Loucy (cell line): ENCODE measurements at regions not wholly inside any gene's neighbourhood (a gene's known extent, or its start where the extent isn't known, plus 50 kb on each side); places are given as distances from the start of the nearest gene placed in this dataset.

Source experiments
- H2AFZ ChIP-seq: fragments of 200-600 bp; sonication (generic); 2 replicates; pipeline ENCODE4 v1.6.0; 2016; ENCODE audit warnings: antibody characterized with exemption, mild to moderate bottlenecking, low read length, moderate library complexity
- H3F3A ChIP-seq: fragments of 200-600 bp; 2 replicates; pipeline ENCODE4 v1.6.0; 2016; ENCODE audit warnings: antibody characterized with exemption, low read depth, mild to moderate bottlenecking
- H3K27me3 ChIP-seq: fragments of 200-600 bp; sonication (generic); 2 replicates; pipeline ENCODE4 v1.6.1; 2014; ENCODE audit warnings: low read length, mild to moderate bottlenecking; ENCODE audit not compliant: insufficient read depth, poor library complexity, severe bottlenecking
- H3K36me3 ChIP-seq: fragments of 200-600 bp; sonication (generic); 2 replicates; pipeline ENCODE4 v1.6.1; 2016; ENCODE audit warnings: low read length; ENCODE audit not compliant: insufficient read depth
- H3K4me1 ChIP-seq: fragments of 200-600 bp; sonication (generic); 2 replicates; pipeline ENCODE4 v1.5.1; 2014; ENCODE audit warnings: low read length, mild to moderate bottlenecking; ENCODE audit not compliant: insufficient read depth, poor library complexity, severe bottlenecking
- H3K4me2 ChIP-seq: fragments of 200-600 bp; sonication (generic); 2 replicates; pipeline ENCODE4 v1.6.0; 2014; ENCODE audit warnings: antibody characterized with exemption, low read length, low read depth, mild to moderate bottlenecking; ENCODE audit not compliant: poor library complexity, severe bottlenecking
- H3K4me3 ChIP-seq: fragments of 200-600 bp; sonication (generic); 2 replicates; pipeline ENCODE4 v1.5.1; 2014; ENCODE audit warnings: low read length, mild to moderate bottlenecking, mixed read lengths; ENCODE audit not compliant: poor library complexity, severe bottlenecking
- H3K79me2 ChIP-seq: fragments of 200-600 bp; sonication (generic); 2 replicates; pipeline ENCODE4 v1.6.1; 2014; ENCODE audit warnings: low read length; ENCODE audit not compliant: insufficient read depth
- H3K9ac ChIP-seq: fragments of 200-600 bp; sonication (generic); 2 replicates; pipeline ENCODE4 v1.6.0; 2014; ENCODE audit warnings: mild to moderate bottlenecking, low read depth, low read length, moderate library complexity; ENCODE audit not compliant: poor library complexity, severe bottlenecking
- H3K9me2 ChIP-seq: fragments of 200-600 bp; sonication (generic); replicated peaks from 2 replicates; pipeline ENCODE4 v1.6.1; 2016; ENCODE audit warnings: low read depth, low read length, mixed read lengths
- H3K9me3 ChIP-seq: fragments of 200-600 bp; sonication (generic); 2 replicates; pipeline ENCODE4 v1.6.1; 2014; ENCODE audit warnings: mild to moderate bottlenecking, antibody characterized with exemption, low read length, low read depth; ENCODE audit not compliant: insufficient read depth
- H4K20me1 ChIP-seq: fragments of 200-600 bp; sonication (generic); 2 replicates; pipeline ENCODE4 v1.6.0; 2014; ENCODE audit warnings: antibody characterized with exemption, low read length, mild to moderate bottlenecking; ENCODE audit not compliant: insufficient read depth, poor library complexity, severe bottlenecking
- CTCF ChIP-seq: fragments of 200-600 bp; sonication (generic); conservative IDR thresholded peaks from 2 replicates; pipeline ENCODE4 v1.5.1; 2014; ENCODE audit warnings: mild to moderate bottlenecking, antibody characterized with exemption, low read length
- EZH2phosphoT487 ChIP-seq: fragments of 200-600 bp; IDR thresholded peaks from 2 replicates; pipeline ENCODE4 v1.6.1; 2018; ENCODE audit warnings: antibody characterized with exemption, mild to moderate bottlenecking, moderate library complexity, borderline replicate concordance

- Histone ChIP-seq H3K27me3 (peaks cover 3% of the 10 kb centered on the region), H3K9ac (no peak overlapping the region), H3K4me1 (no peaks in the 10 kb centered on the region), H2AFZ (no peak overlapping the region), H3F3A (no peaks in the 10 kb centered on the region), H3K9me2 (no peaks in the 10 kb centered on the region), H4K20me1 (no peaks in the 10 kb centered on the region), H3K9me3 (no peaks in the 10 kb centered on the region), H3K4me3 (no peak overlapping the region), H3K36me3 (no peaks in the 10 kb centered on the region), H3K79me2 (no peaks in the 10 kb centered on the region), H3K4me2 (no peak overlapping the region)
- no peak for TF ChIP-seq CTCF
- no peak for TF ChIP-seq EZH2phosphoT487
Measured at GRCh38 chr2:175824243-175824642, 177.8 kb downstream of the LNPK start.

GRCh38 chr2:175823707-175824073 lies 178.4 kb downstream of the LNPK start:
- no peaks in the 10 kb centered on the region for H3K9me2 ChIP-seq

DNA sequence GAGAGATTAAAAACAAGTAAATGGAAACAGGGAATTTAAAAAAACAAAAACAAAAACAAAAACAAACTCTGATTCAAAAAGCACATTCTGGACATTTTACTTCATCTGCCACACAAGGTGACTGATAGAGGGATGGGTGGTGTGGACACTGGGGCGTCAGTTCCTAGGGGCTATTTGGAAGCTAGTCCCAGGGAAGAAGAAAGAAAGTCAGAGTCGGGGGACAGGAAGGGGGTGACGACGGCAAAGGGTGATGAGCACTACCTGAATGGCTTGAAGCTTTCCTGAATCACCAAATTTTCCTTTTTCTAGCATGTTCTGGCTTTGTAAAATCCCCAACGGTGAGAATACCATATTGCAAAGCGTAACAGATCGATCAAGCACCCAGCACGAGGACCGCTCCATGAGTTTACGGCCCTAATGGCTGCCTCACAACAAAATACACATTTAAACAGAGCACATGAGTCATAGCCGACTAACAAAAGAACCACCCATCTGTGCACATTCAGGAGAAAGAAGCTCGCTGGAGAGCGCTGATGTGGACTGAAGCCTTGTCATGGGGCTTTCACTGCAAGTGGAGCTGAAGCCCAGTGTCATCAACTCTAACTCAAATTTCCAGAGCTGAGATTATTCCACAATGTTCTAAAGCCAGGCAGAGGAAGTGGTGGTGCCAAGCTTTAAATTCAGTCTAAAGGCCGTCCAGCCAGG lies 178.9 kb downstream of the LNPK start:
- H3F3A ChIP-seq = no peaks in the 10 kb centered on the region

More at GRCh38 chr2:175823707-175824073, 178.4 kb downstream of the LNPK start:
- no peak overlapping the region for H3K4me3 ChIP-seq
- no peak overlapping the region for H2AFZ ChIP-seq
- no peaks in the 10 kb centered on the region for H3K79me2 ChIP-seq
- H4K20me1 ChIP-seq = no peaks in the 10 kb centered on the region
- H3K9me3 ChIP-seq = no peaks in the 10 kb centered on the region
- H3K4me1 ChIP-seq = no peaks in the 10 kb centered on the region
- H3K4me2 ChIP-seq = no peak overlapping the region
- H3K9ac ChIP-seq = no peak overlapping the region
- peaks cover 5% of the 10 kb centered on the region for H3K27me3 ChIP-seq
- TF ChIP-seq CTCF = no peak
- TF ChIP-seq EZH2phosphoT487 = no peak
- H3K36me3 ChIP-seq = no peaks in the 10 kb centered on the region
- H3F3A ChIP-seq = no peaks in the 10 kb centered on the region

More for the DNA sequence above, 178.9 kb downstream of the LNPK start:
- Histone ChIP-seq H2AFZ (no peak overlapping the region), H3K27me3 (peaks cover 5% of the 10 kb centered on the region), H3K9me2 (no peaks in the 10 kb centered on the region), H3K9me3 (no peaks in the 10 kb centered on the region), H3K36me3 (no peaks in the 10 kb centered on the region), H3K9ac (no peak overlapping the region), H4K20me1 (no peaks in the 10 kb centered on the region), H3K79me2 (no peaks in the 10 kb centered on the region), H3K4me2 (no peak overlapping the region), H3K4me1 (no peaks in the 10 kb centered on the region), H3K4me3 (no peak overlapping the region)
- TF ChIP-seq EZH2phosphoT487 (no peak), CTCF (no peak)
